SK-N-SH (cell line): ENCODE measurements at regions not wholly inside any gene's neighbourhood (a gene's known extent, or its start where the extent isn't known, plus 50 kb on each side); places are given as distances from the start of the nearest gene placed in this dataset.

Experiments
- CTCF ChIP-seq: fragments of 200-600 bp; sonication (generic); IDR thresholded peaks from 2 replicates; pipeline ENCODE4 v1.6.1; 2017; ENCODE audit warnings: antibody characterized with exemption, mild to moderate bottlenecking, moderate library complexity
- EP300 ChIP-seq, 2 experiments: IDR thresholded peaks; 2 replicates each; pipeline versions ENCODE4 v1.4.0 to v1.6.1; 2012; ENCODE audit warnings: borderline replicate concordance in 1 of 2, low read depth in 1 of 2, low read length in 1 of 2
- FOSL2 ChIP-seq: IDR thresholded peaks from 2 replicates; pipeline ENCODE4 v1.4.0; 2012; ENCODE audit warnings: low read depth, mild to moderate bottlenecking, moderate library complexity, borderline replicate concordance
- JUND ChIP-seq: IDR thresholded peaks from 2 replicates; pipeline ENCODE4 v1.4.0; 2012
- MAX ChIP-seq: IDR thresholded peaks from 2 replicates; pipeline ENCODE4 v1.4.0; 2012; ENCODE audit warnings: low read depth
- POLR2AphosphoS5 ChIP-seq: IDR thresholded peaks from 2 replicates; pipeline ENCODE4 v1.6.1; 2012; ENCODE audit warnings: low read depth, low read length
- YY1 ChIP-seq: IDR thresholded peaks from 2 replicates; pipeline ENCODE4 v1.4.0; 2012; ENCODE audit warnings: low read depth, mild to moderate bottlenecking

- TF ChIP-seq CTCF (no peak), POLR2AphosphoS5 (no peak), JUND (no peak), MAX (no peak), YY1 (no peak), EP300 (IDR thresholded peaks at IDR 0.05; ENCODE audit: borderline replicate concordance in 1 of 2, low read depth in 1 of 2, low read length in 1 of 2) (no peak), FOSL2 (no peak)
Measured at GRCh38 chr1:94607398-94607797, 65.8 kb upstream of the F3 start.
